HFF-Myc (cell line): ENCODE measurements at regions not wholly inside any gene's neighbourhood (a gene's known extent, or its start where the extent isn't known, plus 50 kb on each side); places are given as distances from the start of the nearest gene placed in this dataset.

Experiments used
- DNase-seq: peaks from one replicate; pipeline ENCODE4 v3.0.0-alpha.2; 2011; ENCODE audit warnings: low read depth; ENCODE audit errors: extremely low read depth
- H3K4me3 ChIP-seq: replicated peaks from 2 replicates; pipeline ENCODE4 v1.5.1; 2011; ENCODE audit warnings: low read depth, mild to moderate bottlenecking, control low read depth, low read length
- TF ChIP-seq, protein P1 (sequence below): IDR thresholded peaks from 2 replicates; pipeline ENCODE4 v1.5.1; 2012; ENCODE audit warnings: mild to moderate bottlenecking, low read depth, low read length, control low read depth; ENCODE audit errors: missing control alignments

DNA sequence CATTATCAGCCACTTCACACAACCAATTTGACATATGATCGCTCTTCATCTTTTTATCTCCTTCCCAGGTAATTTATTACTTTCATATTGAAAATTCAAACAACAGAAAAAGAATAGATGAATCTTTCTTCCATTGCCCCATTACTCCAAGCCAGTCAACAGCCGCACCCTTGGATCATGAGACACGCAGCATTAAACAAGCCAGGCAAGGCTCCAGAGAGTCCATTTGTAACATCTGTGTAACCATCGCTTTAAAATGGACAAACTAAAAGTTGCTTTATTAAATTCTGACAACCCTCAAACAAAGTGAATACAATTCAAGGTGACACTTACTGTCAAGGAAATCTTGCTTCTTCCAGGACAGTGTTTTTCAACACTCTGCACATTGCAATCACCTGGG, 200.3 kb downstream of the EPM2A start:
- H3K4me3 ChIP-seq: no peak overlapping the region
- DNase-seq: no peak
- TF ChIP-seq, protein P1, sequence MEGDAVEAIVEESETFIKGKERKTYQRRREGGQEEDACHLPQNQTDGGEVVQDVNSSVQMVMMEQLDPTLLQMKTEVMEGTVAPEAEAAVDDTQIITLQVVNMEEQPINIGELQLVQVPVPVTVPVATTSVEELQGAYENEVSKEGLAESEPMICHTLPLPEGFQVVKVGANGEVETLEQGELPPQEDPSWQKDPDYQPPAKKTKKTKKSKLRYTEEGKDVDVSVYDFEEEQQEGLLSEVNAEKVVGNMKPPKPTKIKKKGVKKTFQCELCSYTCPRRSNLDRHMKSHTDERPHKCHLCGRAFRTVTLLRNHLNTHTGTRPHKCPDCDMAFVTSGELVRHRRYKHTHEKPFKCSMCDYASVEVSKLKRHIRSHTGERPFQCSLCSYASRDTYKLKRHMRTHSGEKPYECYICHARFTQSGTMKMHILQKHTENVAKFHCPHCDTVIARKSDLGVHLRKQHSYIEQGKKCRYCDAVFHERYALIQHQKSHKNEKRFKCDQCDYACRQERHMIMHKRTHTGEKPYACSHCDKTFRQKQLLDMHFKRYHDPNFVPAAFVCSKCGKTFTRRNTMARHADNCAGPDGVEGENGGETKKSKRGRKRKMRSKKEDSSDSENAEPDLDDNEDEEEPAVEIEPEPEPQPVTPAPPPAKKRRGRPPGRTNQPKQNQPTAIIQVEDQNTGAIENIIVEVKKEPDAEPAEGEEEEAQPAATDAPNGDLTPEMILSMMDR: no peak

DNA sequence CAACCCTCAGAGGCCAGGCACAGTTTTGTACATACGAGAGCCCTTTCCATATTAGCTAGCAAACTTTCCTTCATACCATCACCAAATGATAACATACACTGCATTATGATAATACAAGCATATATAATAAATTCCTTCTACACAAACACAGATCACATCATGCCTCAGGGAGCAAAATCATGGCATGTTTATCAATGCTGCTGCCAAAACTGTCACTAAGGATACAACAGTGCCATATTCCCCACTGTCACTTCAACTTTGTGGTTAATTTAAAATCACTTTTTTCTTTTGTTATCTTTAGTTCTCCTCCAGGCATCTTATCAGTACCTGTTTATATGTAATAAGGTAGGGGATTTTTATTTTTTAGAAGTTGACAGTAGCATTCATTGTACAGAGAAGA, 196.3 kb downstream of the EPM2A start:
- DNase-seq: no peak
- no peak overlapping the region for H3K4me3 ChIP-seq
- TF ChIP-seq, protein P1: no peak

GRCh38 chr6:145539831-145540230, 195.5 kb downstream of the EPM2A start:
- H3K4me3 ChIP-seq: no peak overlapping the region
- no peak for DNase-seq
- TF ChIP-seq, protein P1: no peak

- no peak overlapping the region for H3K4me3 ChIP-seq
- TF ChIP-seq, protein P1: no peak
- DNase-seq: no peak
Observed at GRCh38 chr6:145540741-145541140, 194.6 kb downstream of the EPM2A start.

DNA sequence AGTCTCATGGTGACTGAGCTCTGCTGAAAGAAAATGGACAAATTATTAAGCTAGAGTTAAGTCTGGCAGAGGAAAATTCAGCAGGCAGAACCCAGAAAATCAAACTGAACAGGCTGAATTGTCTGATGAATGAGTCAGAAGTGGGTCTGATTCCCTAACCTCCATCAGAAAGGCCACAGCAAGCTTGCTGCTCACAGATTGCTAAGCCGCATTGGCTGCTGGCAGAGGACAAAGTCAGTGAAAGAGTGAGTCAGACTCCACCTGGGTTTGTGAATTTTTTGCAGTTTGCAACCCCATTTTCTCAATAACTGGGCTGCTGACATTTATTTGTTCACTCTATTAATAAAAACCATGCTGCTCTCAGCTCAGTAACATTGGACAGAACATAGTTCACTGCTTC, 191.3 kb downstream of the EPM2A start:
- TF ChIP-seq, protein P1: no peak
- peak; percentile 38 for DNase-seq
- no peak overlapping the region for H3K4me3 ChIP-seq

DNA sequence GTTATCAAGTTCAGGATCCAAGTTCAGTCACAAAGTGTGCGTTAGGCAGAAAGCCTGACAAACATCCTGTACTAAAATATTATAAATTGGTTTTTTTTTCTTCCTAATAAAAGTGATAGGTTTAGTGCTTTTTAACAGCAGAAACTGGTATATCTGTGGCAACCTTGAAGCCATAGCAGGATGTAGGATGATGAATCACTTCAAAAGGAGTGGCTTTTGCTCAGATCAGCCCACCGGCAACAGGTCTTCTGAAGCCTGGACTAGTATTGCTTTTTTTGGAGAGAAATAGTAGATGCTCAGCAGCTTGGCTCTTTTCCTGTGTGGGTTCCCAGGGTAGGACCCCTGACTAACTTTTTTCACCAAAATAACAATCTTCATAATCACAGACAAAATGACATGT, 190.8 kb downstream of the EPM2A start:
- no peak for DNase-seq
- H3K4me3 ChIP-seq: no peak overlapping the region
- TF ChIP-seq, protein P1: no peak

GRCh38 chr6:145546265-145546664, 189.1 kb downstream of the EPM2A start:
- TF ChIP-seq, protein P1: no peak
- DNase-seq: no peak
- H3K4me3 ChIP-seq: no peak overlapping the region
